Activated CD8-positive, alpha-beta T cell treated with anti-CD3 and anti-CD28 coated beads for 36 hours (primary cell): ENCODE measurements at regions not wholly inside any gene's neighbourhood (a gene's known extent, or its start where the extent isn't known, plus 50 kb on each side); places are given as distances from the start of the nearest gene placed in this dataset.
A peak's percentile ranks its signal among the peaks of the same experiment; 100 is the strongest.

Experiments used
- ATAC-seq: fragments of 200-7000 bp; cut with Tn5 transposase; one replicate; pipeline ENCODE4 v1.10.0; 2021; ENCODE audit warnings: mild to moderate bottlenecking, moderate library complexity
- CTCF ChIA-PET: fragments of 350-600 bp; sonication (Branson Sonifier 250); formaldehyde crosslinking; loops from one replicate; lab custom pipeline; 2021; ENCODE audit warnings: antibody characterized with exemption; lab: Charles Lee
- POLR2A ChIA-PET: fragments of 350-600 bp; sonication (Branson Sonifier 250); formaldehyde crosslinking; loops from one replicate; lab custom pipeline; 2021; ENCODE audit warnings: antibody characterized with exemption; lab: Charles Lee
- DNase-seq: peaks from one replicate; pipeline ENCODE4 v3.0.0-alpha.2; 2020
- H3K27ac Mint-ChIP-seq: one replicate; pipeline ENCODE4 v1.8.0; 2021; ENCODE audit warnings: mild to moderate bottlenecking, mixed read lengths
- H3K27me3 Mint-ChIP-seq: one replicate; pipeline ENCODE4 v1.8.0; 2021; ENCODE audit warnings: mixed read lengths
- H3K36me3 Mint-ChIP-seq: one replicate; pipeline ENCODE4 v1.8.0; 2021; ENCODE audit warnings: low read depth, mixed read lengths
- H3K4me1 Mint-ChIP-seq: one replicate; pipeline ENCODE4 v1.8.0; 2021; ENCODE audit warnings: low read depth, mixed read lengths
- H3K4me3 Mint-ChIP-seq: one replicate; pipeline ENCODE4 v1.8.0; 2021; ENCODE audit warnings: mild to moderate bottlenecking, moderate library complexity, mixed read lengths
- H3K9me3 Mint-ChIP-seq: one replicate; pipeline ENCODE4 v1.8.0; 2021; ENCODE audit warnings: mixed read lengths
- CTCF ChIP-seq: fragments of 200-600 bp; IDR thresholded peaks from one replicate; pipeline ENCODE4 v1.8.0; 2022; ENCODE audit warnings: antibody characterized with exemption, mild to moderate bottlenecking
- intact Hi-C: fragments of 100-400 bp; cut with micrococcal nuclease; formaldehyde crosslinking; loops from one replicate; pipeline ENCODE4 v1.10.0; 2022

DNA sequence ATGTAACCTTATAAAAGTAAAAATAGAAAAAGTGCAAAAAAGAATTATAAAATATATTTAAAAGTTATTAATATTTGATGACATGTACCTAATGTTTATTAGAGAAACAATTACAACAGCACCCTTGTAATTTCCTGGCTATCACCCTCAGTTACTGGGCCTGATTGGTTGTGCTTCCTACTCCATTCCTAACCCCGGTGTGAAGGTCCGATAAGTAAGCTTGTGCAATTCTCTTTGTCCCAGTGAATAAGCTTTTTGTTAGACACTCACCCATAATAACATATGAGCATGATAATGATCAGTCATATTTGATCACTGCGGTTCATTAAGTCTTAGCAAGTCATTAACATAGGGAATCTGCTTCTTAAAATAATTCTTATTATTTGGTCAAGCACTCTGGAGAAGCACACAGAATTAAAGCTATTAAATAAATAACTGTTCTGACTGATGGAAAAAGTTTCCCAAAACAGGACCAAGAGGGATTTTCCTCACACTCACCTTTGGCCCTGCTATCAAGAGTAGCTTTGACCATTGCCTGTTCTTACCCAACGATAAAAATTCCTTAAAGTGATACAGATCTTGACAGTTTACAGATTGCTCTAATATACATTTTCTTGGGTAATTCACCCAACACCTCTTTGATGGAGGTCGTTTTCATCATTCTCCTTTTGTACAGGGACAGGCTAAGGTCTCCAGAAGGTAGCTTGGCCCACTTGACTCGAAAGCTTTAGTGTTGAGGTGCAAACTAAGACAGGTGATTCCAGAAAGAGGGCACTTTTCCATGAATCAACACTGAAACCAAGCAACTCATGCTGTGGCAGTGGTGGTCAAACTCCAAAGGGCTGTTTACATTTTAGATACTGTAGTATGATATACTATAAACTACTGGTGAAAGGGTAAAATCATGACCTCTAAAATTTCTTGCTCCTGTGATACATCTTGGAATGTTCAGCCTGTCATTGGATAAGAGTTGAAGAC, 543.0 kb upstream of the KCNMB2 start:
- CTCF ChIA-PET = interaction anchor here (0.7 kb wide), 1 partner anchor 121 kb away, joined by 3 read pairs; no protein-coding TSS in a partner anchor
- Mint-ChIP-seq H3K4me3 (no peak overlapping the region), H3K9me3 (peaks cover 3% of the 10 kb centered on the region), H3K4me1 (peaks cover 29% of the 10 kb centered on the region), H3K27me3 (no peaks in the 10 kb centered on the region), H3K36me3 (no peaks in the 10 kb centered on the region), H3K27ac (no peak overlapping the region)
- intact Hi-C loops = no loop called here
- POLR2A ChIA-PET = no interaction called here
- no peak for TF ChIP-seq CTCF
- no peak for ATAC-seq
- DNase-seq = no peak

DNA sequence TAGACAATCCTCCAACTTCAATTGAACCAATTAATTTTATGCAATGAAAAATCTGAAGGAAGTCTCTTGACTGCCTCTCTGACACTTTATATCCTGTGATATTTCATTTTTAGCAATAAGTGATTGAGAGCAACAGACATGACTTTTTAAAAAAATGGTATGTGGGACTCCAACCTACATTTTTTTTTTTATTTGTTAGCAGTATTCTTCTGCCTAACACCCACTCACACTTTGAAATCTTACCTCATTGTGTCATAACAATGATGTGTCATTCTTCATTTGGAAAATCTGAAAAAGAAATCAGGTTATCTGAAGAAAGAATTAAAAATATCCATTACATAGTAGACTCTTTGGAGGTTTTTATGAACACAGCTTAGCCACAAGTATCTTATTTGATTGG, 541.3 kb upstream of the KCNMB2 start:
- POLR2A ChIA-PET = interaction anchor here (0.7 kb wide), 1 partner anchor 384 kb away, joined by 3 read pairs; no protein-coding TSS in a partner anchor
- H3K36me3 Mint-ChIP-seq = no peaks in the 10 kb centered on the region
- CTCF ChIA-PET = no interaction called here
- TF ChIP-seq CTCF = no peak
- peaks cover 29% of the 10 kb centered on the region for H3K4me1 Mint-ChIP-seq
- DNase-seq = no peak
- no peaks in the 10 kb centered on the region for H3K27me3 Mint-ChIP-seq
- peak overlapping the region; percentile 87 for H3K27ac Mint-ChIP-seq
- no peak overlapping the region for H3K4me3 Mint-ChIP-seq
- intact Hi-C loops = no loop called here
- peaks cover 10% of the 10 kb centered on the region for H3K9me3 Mint-ChIP-seq
- peak; percentile 55 for ATAC-seq

GRCh38 chr3:177995381-177996085, 540.7 kb upstream of the KCNMB2 start:
- DNase-seq (no peak), ATAC-seq (peak; percentile 68)
- H3K9me3 Mint-ChIP-seq = peaks cover 13% of the 10 kb centered on the region
- ChIA-PET CTCF (interaction anchor here (1.4 kb wide), 1 partner anchor 9 kb away, joined by 3 read pairs; no protein-coding TSS in a partner anchor), POLR2A (interaction anchor here (0.7 kb wide), 1 partner anchor 384 kb away, joined by 3 read pairs; no protein-coding TSS in a partner anchor)
- H3K27me3 Mint-ChIP-seq = no peaks in the 10 kb centered on the region
- no peak for TF ChIP-seq CTCF
- peak overlapping the region; percentile 11 for H3K4me3 Mint-ChIP-seq
- H3K27ac Mint-ChIP-seq = peak overlapping the region; percentile 87
- peaks cover 2% of the 10 kb centered on the region for H3K36me3 Mint-ChIP-seq
- peaks cover 29% of the 10 kb centered on the region for H3K4me1 Mint-ChIP-seq
- intact Hi-C loops = no loop called here

- H3K9me3 Mint-ChIP-seq = peaks cover 33% of the 10 kb centered on the region
- peak overlapping the region; percentile 92 for H3K27ac Mint-ChIP-seq
- ChIA-PET POLR2A (interaction anchor here (0.6 kb wide), 2 partner anchors 19 to 642 kb away, joined by 3 to 4 read pairs; no protein-coding TSS in a partner anchor), CTCF (no interaction called here)
- TF ChIP-seq CTCF = no peak
- peak overlapping the region; percentile 1 for H3K4me3 Mint-ChIP-seq
- DNase-seq (peak; percentile 65), ATAC-seq (peak; percentile 91)
- H3K36me3 Mint-ChIP-seq = peaks cover 25% of the 10 kb centered on the region
- intact Hi-C loops = no loop called here
- H3K4me1 Mint-ChIP-seq = peaks cover 57% of the 10 kb centered on the region
- no peaks in the 10 kb centered on the region for H3K27me3 Mint-ChIP-seq
Measured at GRCh38 chr3:178001670-178002101, 534.5 kb upstream of the KCNMB2 start.
